Loucy (cell line): ENCODE measurements at regions not wholly inside any gene's neighbourhood (a gene's known extent, or its start where the extent isn't known, plus 50 kb on each side); places are given as distances from the start of the nearest gene placed in this dataset.

Source experiments
- H2AFZ ChIP-seq: fragments of 200-600 bp; sonication (generic); 2 replicates; pipeline ENCODE4 v1.6.0; 2016; ENCODE audit warnings: antibody characterized with exemption, mild to moderate bottlenecking, low read length, moderate library complexity
- H3F3A ChIP-seq: fragments of 200-600 bp; 2 replicates; pipeline ENCODE4 v1.6.0; 2016; ENCODE audit warnings: antibody characterized with exemption, low read depth, mild to moderate bottlenecking
- H3K27me3 ChIP-seq: fragments of 200-600 bp; sonication (generic); 2 replicates; pipeline ENCODE4 v1.6.1; 2014; ENCODE audit warnings: low read length, mild to moderate bottlenecking; ENCODE audit not compliant: insufficient read depth, poor library complexity, severe bottlenecking
- H3K36me3 ChIP-seq: fragments of 200-600 bp; sonication (generic); 2 replicates; pipeline ENCODE4 v1.6.1; 2016; ENCODE audit warnings: low read length; ENCODE audit not compliant: insufficient read depth
- H3K4me1 ChIP-seq: fragments of 200-600 bp; sonication (generic); 2 replicates; pipeline ENCODE4 v1.5.1; 2014; ENCODE audit warnings: low read length, mild to moderate bottlenecking; ENCODE audit not compliant: insufficient read depth, poor library complexity, severe bottlenecking
- H3K4me2 ChIP-seq: fragments of 200-600 bp; sonication (generic); 2 replicates; pipeline ENCODE4 v1.6.0; 2014; ENCODE audit warnings: antibody characterized with exemption, low read length, low read depth, mild to moderate bottlenecking; ENCODE audit not compliant: poor library complexity, severe bottlenecking
- H3K4me3 ChIP-seq: fragments of 200-600 bp; sonication (generic); 2 replicates; pipeline ENCODE4 v1.5.1; 2014; ENCODE audit warnings: low read length, mild to moderate bottlenecking, mixed read lengths; ENCODE audit not compliant: poor library complexity, severe bottlenecking
- H3K79me2 ChIP-seq: fragments of 200-600 bp; sonication (generic); 2 replicates; pipeline ENCODE4 v1.6.1; 2014; ENCODE audit warnings: low read length; ENCODE audit not compliant: insufficient read depth
- H3K9ac ChIP-seq: fragments of 200-600 bp; sonication (generic); 2 replicates; pipeline ENCODE4 v1.6.0; 2014; ENCODE audit warnings: mild to moderate bottlenecking, low read depth, low read length, moderate library complexity; ENCODE audit not compliant: poor library complexity, severe bottlenecking
- H3K9me2 ChIP-seq: fragments of 200-600 bp; sonication (generic); replicated peaks from 2 replicates; pipeline ENCODE4 v1.6.1; 2016; ENCODE audit warnings: low read depth, low read length, mixed read lengths
- H3K9me3 ChIP-seq: fragments of 200-600 bp; sonication (generic); 2 replicates; pipeline ENCODE4 v1.6.1; 2014; ENCODE audit warnings: mild to moderate bottlenecking, antibody characterized with exemption, low read length, low read depth; ENCODE audit not compliant: insufficient read depth
- H4K20me1 ChIP-seq: fragments of 200-600 bp; sonication (generic); 2 replicates; pipeline ENCODE4 v1.6.0; 2014; ENCODE audit warnings: antibody characterized with exemption, low read length, mild to moderate bottlenecking; ENCODE audit not compliant: insufficient read depth, poor library complexity, severe bottlenecking
- CTCF ChIP-seq: fragments of 200-600 bp; sonication (generic); conservative IDR thresholded peaks from 2 replicates; pipeline ENCODE4 v1.5.1; 2014; ENCODE audit warnings: mild to moderate bottlenecking, antibody characterized with exemption, low read length
- EZH2phosphoT487 ChIP-seq: fragments of 200-600 bp; IDR thresholded peaks from 2 replicates; pipeline ENCODE4 v1.6.1; 2018; ENCODE audit warnings: antibody characterized with exemption, mild to moderate bottlenecking, moderate library complexity, borderline replicate concordance

GRCh38 chr20:60258255-60258863 is 300.1 kb downstream of the CDH26 start:
- no peaks in the 10 kb centered on the region for H3K36me3 ChIP-seq
- H3F3A ChIP-seq, result no peaks in the 10 kb centered on the region
- H3K79me2 ChIP-seq, result no peaks in the 10 kb centered on the region
- H3K9me2 ChIP-seq, result no peaks in the 10 kb centered on the region
- TF ChIP-seq EZH2phosphoT487 (no peak), CTCF (no peak)
- no peak overlapping the region for H3K9ac ChIP-seq
- H3K4me3 ChIP-seq, result no peak overlapping the region
- H2AFZ ChIP-seq, result no peak overlapping the region
- H3K4me1 ChIP-seq, result peaks cover 17% of the 10 kb centered on the region
- H3K4me2 ChIP-seq, result no peak overlapping the region
- H3K27me3 ChIP-seq, result no peaks in the 10 kb centered on the region
- H3K9me3 ChIP-seq, result no peaks in the 10 kb centered on the region
- H4K20me1 ChIP-seq, result no peaks in the 10 kb centered on the region

DNA sequence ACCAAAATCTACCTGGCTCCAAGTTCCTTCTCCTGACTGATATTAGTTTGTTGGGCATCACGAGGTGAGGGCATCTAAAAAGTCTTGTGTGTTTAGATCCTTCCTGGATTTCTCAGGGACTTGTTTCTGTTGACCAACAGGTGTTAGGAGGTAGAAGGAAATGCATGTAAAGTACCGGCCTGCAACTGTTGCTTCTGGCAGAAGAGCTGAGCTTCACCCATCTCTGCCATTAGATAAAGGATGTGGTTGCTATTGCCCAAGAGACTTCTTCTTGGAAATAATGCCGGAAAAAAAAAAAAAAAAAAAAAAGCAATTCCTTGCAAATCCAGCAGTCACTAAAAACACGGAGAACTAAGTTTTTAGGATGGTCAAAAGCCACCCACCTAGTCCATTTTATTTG is 303.1 kb downstream of the CDH26 start:
- no peaks in the 10 kb centered on the region for H3K27me3 ChIP-seq
- H4K20me1 ChIP-seq, result no peaks in the 10 kb centered on the region
- no peak overlapping the region for H2AFZ ChIP-seq
- H3K4me3 ChIP-seq, result no peak overlapping the region
- H3K36me3 ChIP-seq, result no peaks in the 10 kb centered on the region
- no peak overlapping the region for H3K9ac ChIP-seq
- no peaks in the 10 kb centered on the region for H3K9me2 ChIP-seq
- no peak for TF ChIP-seq EZH2phosphoT487
- H3K4me1 ChIP-seq, result peaks cover 21% of the 10 kb centered on the region
- H3K79me2 ChIP-seq, result no peaks in the 10 kb centered on the region
- no peaks in the 10 kb centered on the region for H3F3A ChIP-seq
- no peaks in the 10 kb centered on the region for H3K9me3 ChIP-seq
- H3K4me2 ChIP-seq, result no peak overlapping the region

DNA sequence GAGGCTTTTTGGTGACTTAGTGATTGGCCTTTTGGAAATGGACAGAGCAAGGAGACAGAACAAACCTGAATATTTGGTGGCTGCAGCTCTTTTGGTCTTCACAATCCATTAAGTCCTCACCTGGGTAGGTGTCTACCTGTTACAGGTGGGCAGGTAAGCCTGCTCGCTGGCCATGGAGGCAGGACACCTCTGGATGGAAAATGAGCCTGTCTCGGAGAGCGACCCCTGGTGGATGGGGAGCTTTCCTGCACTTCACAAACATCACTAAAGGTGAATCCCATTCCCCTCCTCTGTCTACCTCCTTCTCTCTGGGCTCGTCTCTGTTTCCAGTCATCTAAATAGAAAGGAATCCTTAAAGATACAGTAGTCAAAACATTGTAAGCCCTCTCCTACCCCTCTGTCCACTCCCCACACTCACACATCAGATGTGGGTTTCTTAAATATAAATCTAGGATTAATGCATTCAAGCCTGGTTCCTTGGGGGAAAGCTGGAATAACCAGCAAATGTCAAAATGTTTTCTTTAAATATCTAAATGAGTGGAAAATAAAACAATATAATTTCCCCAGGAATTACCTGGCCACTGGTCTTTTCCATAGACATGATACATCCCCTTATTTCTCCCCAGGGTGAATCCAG is 304.9 kb downstream of the CDH26 start:
- Histone ChIP-seq H3K9me3 (no peaks in the 10 kb centered on the region), H3K4me3 (no peak overlapping the region), H3K4me2 (no peak overlapping the region), H3K4me1 (peaks cover 32% of the 10 kb centered on the region), H3K36me3 (no peaks in the 10 kb centered on the region), H3K79me2 (no peaks in the 10 kb centered on the region), H4K20me1 (no peaks in the 10 kb centered on the region), H3K9ac (no peak overlapping the region), H3F3A (no peaks in the 10 kb centered on the region), H3K9me2 (no peaks in the 10 kb centered on the region), H3K27me3 (no peaks in the 10 kb centered on the region), H2AFZ (no peak overlapping the region)
- TF ChIP-seq EZH2phosphoT487, result no peak
- TF ChIP-seq CTCF, result peak; percentile 95
